GM18870 (cell line): ENCODE measurements at regions not wholly inside any gene's neighbourhood (a gene's known extent, or its start where the extent isn't known, plus 50 kb on each side); places are given as distances from the start of the nearest gene placed in this dataset.
A peak's percentile ranks its signal among the peaks of the same experiment; 100 is the strongest.

ENCODE experiments used
- ATAC-seq: cut with Tn5 transposase; IDR thresholded peaks from one replicate; pipeline ENCODE4 v1.9.1; 2021; ENCODE audit warnings: moderate library complexity; ENCODE audit not compliant: unreplicated experiment

DNA sequence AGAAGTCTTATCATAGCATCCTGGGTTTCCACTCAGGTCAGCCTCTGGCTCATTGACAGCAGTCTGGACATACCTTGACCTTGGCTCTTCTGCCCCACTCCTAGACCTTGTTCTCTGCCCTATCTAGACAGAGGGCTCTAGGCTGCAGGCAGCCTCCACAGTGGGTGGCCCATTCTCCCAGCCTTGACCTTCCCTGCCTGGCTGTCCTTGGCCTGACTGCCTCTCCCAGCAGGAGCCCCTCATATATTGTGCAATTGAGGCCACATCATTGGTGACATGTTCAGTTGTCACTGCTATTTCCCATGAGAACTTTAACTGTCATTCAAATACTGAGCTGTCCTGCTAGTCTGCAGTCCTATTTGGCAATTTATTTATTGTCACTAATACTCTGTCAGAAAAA lies 503.4 kb downstream of the PLXNA4 start:
- no peak for ATAC-seq

DNA sequence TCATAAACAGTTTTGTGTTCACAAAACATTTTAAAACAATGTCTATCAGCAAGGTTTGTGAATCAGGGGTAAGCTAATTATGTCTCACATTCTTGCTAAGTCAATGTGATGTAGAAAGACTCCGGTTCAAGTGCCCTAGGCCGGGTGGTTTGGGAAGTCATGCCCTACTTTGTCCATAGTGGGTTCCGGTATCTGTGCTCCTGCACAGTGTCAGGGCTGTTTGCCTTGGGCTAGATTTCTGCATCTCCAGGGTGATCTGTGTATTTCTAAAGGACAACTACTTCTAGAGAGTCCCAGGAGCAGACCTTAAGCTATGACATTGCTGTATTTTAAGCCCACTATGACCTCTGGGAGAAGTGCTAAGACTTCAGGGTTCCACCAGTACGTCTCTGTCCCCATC lies 504.1 kb downstream of the PLXNA4 start:
- no peak for ATAC-seq

DNA sequence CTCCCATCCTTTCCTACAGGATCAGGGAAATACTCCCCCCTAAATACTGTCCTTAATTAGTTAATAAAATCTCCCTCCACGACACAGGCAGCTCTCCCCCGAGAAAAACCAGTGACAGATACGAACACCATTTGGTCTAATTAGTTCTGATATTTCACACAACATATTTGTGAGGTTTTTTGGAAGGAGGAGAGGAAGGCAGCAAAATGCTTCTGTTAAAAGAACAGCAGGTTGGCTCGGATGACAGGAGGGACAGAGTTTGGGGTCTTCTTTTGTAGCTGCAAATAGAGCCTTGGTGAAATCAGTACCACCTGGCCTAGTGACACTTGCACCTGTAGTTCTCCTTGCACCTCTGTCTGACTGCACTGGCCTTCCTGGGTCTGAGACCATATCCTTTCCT lies 507.0 kb downstream of the PLXNA4 start:
- no peak for ATAC-seq

DNA sequence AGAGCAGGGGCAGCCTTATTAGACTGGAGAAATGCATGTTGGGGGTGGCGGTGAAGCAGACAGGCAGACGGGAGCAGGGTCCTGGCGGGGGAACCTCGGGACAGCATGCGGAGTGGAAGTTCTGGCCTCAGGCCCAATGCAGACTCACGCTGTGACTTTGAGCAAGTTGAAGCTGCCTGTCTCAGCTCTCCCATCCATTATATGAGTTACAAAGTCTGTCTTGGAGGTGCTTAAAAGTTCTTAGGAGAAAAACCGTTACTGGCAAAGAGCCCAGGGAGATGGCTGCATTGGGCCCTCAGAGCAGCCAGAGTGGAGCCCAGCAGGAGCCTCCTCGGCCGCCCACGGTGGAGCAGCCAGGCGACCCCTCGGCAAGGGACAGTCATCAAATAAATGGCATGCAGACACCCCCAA lies 509.5 kb downstream of the PLXNA4 start:
- no peak for ATAC-seq

DNA sequence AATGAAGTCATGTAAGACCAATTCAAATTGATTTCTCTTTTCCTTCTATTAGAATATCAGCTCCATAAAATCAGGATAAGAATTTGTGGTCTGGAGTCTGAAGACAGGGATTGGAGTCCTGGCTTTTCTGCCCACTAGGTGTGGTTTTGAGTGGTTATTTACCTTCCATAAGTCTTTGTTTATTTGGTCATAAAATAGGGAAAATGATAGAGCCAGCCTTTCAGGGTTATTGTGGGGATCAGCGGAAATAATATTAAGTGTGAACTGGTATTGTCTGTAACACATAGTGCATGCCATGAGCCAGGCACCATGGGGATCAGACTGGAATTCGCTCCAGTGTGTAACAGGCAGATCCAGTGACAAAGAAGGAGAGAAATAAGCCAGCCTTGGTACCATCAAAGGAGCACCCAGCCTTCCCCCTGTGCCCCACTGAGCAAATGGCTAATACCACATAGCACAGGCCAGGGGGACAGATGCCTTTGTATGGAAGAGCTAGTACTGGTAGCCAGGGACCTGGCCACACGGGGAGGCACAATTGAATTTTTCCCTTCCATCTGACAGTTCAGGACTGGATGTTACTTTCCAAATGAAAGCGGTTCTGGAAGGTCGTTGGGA lies 509.7 kb upstream of the PODXL start:
- no peak for ATAC-seq

DNA sequence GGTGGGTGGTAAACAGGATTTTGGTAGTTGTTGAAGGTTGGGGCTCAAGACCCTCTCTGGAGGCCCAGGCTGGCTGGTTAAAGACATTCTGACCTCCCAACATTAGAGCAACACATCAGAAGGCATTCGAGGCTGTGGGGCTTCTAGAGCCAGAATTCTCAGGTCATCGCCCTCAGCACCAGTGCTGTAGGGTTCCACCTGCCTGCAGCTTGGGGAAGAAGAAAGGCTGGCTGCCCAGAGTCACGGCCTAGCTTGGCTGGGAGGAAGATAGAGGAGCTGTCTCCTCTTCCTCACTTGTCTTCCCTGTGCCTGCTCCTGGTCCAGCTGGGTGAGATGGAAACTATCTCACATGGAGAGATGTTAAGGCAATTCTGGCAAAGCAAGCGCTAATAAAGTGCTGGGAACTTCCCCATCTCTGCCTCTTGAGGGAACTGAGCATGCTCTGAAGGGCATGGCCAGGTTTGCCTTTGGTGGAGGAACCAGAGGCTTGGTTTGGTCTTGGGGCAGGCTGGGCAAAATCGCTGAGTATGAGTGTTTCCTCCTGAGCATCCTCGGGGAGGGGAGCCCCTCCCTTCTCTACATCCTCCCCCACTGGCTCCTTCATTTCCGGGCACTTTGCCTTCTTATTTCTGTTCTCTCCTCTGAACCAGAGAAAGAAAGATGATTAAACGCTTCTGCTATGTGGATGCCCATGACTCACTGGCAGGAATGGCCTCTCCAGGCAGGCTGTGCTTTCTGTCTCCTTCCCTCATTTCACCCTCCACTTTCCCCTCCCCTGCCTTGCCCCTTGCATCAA lies 509.0 kb upstream of the PODXL start:
- ATAC-seq: no peak

DNA sequence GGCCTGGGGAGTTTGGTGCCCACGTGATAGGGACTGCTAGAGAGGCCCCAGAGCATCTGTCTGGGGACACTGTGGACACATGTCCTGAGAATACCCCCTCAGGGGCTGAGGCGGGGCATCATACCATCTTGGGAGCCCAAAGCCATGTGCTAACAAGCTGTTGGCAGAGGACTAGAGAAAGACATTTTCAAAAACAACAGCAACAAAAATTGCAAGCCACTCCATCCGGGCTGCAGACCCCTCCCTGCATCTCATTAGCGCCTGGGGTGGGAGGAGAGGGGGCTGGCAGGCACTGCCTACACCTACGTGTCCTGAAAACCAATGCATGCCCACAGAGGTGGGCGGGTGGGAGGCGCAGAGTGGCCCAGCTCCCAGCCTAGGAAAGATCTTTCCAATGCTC lies 507.4 kb upstream of the PODXL start:
- no peak for ATAC-seq

DNA sequence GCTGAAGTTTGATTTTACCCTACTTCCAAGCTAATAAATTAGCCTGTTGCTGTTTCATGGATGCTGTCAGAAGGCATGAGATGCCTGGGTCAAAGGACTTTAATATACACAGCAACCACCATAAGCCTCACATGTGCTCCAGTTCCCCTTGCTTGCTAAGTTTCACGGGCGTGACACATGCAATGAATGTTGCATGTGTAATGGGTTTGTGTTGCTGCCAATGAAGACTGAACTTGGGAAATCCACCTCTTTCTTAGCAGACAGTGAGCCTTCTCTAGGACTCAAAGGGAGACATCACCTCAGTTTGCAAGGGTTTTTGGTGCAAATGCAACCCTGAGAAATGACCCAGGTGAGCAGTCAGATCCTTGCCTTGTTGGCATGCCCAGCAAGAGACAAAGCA lies 505.5 kb upstream of the PODXL start:
- no peak for ATAC-seq

DNA sequence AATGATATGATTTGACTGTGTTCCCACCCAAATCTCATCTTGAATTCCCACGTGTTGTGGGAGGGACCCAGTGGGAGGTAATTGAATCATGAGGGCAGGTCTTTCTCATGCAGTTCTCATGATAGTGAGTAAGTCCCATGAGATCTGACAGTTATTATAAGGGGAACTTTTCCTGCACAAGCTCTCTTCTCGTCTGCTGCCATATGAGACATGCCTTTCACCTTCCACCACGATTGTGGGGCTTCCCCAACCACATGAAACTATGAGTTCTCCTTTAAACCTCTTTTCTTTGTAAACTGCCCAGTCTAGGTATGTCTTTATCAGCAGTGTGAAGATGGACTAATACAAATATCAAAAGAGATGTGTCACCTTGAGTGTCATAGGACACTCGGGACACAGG lies 502.7 kb upstream of the PODXL start:
- ATAC-seq: peak; percentile 70

DNA sequence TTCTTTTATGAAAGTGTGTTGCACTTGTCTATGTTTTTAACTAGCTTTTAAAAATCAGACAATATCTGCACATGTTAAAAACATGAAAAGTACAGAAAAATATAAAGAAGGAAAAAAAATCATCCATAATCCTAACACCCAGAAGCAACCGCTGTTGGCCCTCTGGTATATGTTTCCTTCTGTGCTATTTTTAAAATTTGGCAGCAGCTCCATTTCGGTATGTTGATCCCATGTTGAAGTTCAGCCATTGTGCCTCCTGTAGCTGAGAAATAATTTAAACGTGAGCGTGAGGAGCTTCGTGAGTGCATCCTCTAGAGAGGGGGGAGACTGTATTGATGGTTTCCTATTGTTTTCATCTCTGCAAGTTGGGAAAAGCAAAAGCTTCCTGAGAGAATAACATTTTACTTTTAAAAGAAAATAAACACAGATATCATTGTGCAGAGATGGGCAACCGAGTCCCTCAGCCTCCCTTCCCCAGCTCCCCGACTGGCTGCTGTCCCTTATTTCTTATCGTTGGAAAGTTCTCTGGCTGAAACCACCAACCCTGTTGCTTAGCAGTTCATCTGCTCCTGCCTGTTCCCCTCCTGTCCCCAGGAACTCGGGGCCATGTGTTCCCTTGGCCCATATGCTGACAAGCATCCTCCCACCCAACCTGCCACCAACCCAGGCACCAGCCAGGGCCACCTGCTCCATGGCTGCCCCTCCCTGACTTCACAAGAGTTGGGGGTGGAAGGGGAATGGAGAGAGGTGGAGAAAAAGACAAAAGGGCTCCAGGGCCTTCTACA lies 499.1 kb upstream of the PODXL start:
- ATAC-seq: no peak

DNA sequence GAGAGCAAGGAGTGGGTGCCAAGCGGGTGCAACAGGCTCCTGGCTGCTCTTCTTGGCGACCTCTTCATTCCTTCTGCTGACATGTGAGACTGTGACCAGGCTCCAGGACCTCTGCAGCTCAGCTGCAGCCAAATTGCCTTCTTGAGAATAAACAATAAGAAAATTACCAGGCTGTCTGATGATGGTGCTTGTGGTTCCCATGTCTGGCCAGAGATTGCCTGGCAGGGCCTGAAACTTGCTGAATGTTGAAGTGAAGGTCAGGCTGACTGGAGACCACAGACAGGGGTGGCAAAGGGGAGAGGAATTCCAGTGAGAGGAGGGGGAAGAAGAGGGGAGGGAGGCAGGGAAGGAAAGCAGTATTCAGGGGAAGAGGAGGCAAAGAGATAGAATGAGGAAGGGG lies 497.4 kb upstream of the PODXL start:
- ATAC-seq: no peak

DNA sequence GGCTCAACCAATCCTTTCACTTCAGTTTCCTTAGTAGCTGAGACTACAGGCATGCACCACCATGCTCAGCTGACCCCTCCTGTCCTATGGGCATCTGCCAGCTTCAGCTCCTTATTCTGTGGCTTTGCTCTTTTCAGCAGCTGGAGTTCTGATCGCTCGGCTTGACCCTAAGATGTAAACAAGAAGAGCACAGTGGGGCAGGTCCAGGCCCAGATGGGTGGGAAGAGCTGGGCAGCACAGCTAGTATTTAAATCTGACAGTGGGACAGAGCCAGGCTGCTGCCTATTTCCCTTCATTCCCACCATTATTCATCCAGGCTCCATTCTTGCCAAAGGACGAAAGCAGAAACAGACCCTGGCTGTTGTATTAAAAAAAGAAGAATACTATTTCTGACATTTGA lies 494.9 kb upstream of the PODXL start:
- ATAC-seq: no peak

DNA sequence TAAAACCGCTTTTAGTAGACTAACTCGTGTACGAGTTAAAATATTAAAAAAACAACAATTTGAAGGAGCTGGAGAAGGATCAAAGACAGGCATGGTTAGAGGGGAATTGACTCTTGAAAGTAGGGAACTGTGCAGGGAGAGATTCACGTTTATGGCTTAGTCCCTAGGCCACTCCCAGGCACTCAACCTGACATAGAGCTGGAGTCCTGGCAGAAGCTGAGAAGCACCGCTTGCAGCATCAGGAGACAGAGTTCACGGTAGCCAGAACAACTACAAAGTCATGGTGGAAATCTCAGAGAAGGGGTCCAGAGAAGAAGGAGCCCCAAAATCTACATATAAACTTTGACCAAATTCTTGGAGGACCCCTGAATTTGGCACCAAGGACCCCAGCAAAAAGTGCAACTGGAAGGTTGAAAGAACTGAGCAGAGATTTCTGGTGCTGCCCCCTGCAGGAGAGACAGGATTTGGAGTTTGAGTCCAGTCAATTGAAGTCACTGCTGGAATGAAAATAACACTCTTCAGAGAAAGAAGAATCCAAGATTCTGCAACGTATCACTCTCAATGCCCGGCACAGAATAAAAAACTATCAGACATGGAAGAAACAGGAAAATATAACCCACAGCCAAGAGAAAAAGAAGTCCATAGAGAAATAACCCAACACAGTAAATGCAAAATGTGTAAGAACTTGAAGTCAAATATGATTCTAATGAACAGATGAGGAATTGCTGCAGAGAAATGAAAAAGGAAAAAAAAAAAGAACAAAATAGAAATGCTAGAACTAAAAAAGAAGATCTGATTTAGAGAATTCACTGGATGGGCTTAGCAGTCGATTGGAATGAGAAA lies 493.3 kb upstream of the PODXL start:
- no peak for ATAC-seq

DNA sequence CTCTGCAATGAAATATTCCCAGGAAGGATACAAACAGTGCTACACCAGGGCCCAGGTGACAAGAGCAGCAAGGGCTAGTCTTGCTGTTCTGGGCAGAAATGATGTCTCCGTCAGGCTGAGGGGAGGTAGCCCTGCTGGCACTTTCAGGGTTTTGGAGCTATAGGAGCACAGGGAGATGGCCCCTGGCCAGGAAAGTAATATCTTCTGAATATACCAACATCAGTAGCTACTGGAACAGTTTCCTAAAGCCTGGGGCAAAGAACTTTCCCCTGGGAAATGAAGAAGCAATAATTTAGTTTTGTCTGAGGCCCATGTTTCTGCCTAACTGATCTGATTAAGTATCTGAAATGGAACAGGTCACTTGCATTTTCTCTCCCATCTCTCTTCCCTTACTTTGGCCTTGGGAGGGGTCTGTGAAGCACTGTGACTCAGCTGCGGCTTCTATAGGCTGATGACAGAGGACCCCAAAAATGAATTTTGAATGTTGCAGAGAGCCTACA lies 489.1 kb upstream of the PODXL start:
- ATAC-seq: no peak

DNA sequence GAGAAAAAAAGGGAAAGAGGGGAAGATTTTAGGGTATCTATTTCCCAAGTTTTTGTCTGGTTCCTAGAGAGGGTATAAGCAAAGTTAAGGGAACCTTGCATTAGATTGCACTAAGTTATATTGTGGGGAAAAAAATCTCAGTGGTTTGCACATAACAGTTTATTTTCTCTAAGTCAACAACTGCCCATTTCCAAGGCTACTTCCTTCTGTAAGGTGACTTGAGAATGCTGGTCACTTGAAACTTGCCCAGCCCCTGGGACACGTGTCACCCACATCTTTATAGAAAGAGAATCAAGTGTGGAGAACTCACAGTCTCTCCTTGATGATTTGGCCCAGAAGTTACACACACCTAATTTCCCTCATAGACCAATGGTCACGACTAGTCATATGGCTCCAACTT lies 488.6 kb upstream of the PODXL start:
- no peak for ATAC-seq

DNA sequence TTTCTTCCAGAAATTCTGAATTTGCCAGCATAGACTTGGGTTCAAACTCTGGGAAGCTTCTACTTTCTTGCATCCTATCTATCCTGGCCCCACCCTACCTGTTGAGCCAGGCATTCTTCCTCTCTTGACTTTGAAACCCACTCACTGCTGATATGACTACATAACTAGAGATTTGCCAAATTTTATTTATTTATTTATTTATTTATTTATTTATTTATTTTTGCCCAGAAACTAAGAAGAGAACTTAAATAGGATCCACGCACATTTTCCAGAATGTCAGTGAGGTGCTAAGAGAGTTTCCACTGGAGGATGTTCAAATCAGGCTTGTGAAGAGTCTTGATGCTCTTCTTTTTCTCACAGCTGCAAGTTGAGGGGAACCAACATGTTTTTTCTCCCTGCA lies 487.8 kb upstream of the PODXL start:
- no peak for ATAC-seq

DNA sequence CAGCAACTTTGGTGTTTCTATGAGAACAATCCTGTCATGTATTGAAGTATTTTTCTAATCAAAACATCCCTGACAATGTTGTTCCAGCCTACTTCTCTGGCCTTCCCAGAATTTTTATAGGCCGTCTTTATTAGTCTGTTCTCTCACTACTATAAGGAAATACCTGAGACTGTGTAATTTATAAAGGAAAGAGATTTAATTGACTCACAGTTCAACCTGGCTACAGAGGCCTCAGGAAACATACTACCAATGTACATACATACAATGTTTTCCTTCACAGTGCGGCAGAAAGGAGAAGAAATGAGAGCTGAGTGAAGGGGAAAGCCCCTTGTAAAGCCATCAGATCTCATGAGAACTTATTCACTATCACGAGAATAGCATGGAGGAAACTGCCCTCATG lies 484.7 kb upstream of the PODXL start:
- no peak for ATAC-seq

DNA sequence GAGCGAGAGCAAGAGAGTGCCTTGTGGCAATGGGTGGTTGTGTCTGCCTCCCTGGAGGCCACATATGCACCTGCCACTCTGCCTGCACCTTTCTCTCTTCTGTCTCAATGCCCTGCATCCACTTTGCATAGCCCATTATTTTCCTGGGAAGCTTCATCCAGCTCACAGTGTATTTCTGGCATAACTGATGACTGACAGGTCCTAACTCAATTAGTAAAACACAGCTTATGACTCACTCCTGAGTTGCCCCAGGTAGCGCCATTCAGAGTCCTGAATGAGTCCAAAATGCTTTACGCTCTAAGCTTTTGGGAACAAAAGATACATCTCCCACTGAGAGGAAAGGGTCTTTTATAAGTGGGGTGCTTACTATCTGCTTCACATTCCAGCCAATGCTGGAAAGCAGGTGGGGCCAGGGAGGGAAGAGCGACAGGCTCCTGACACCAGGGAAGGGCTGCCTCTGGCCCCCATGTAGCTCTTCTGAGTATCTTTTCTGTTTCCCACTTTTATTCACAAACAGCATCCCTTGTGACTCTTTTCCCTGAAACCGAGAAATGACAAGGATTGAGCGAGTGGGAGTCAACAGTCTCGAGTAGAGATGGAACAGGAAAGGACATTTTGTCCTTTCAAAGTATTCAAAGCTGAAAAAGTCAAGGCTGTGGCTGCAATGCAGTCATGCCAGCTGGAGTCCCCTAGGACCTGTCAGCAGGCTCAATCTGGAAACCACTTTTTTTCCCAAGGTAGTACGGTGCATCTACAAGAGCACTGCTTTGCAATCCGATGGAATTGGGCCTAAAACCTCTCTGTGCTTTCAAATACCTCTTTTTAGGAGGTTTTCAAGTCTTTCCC lies 479.3 kb upstream of the PODXL start:
- no peak for ATAC-seq

DNA sequence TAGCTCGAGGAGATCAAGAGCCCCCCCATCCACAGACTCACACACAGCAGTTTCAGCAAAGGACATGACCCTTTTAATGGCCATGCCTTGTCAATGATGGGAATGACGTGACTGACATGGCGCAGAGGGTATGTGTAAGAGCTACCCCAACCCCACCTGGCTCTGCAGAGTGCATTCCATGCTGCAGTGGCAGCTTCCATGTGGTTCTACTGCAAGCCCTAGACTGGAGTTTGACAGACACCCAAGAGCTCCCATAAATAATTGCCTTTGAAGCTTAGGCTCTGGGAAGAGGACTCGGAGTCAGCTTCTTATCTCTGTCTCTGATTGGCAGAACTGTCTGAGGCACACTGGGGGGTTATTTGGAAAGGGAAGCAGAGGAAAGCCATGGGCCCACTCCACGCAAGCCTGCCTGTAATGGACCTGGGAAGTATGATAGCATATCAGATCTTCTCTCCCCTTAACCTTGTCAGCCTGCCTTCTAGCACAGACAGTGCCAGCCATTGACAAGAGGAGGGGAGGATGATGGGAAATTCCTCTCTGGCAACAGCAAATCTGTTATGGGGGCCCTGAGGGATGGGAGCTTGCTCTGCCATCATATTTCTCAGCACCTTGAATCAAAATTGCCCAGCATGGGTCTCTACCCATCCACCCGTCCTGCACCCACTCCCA lies 478.5 kb upstream of the PODXL start:
- ATAC-seq: no peak

DNA sequence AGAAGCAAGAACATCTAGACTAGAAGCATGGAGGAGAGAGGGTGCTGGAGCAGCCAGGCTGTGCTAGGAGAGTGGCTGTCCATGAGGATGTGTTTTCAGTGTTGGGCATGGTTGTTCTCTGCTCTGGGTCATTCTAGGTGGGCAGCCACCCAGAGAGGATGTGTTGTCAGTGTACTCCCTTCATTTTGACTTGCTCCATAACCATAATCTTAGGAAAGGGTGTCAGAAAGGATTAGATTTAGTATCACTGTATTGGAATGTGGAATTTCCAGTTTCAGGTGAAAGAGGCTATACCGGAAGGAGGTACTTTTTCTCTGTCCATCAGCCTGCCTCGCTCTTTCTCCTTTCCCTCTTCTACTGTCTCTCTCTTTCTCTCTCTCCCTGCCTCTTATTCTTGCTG lies 474.5 kb upstream of the PODXL start:
- no peak for ATAC-seq
